SK-N-SH treated with all-trans-retinoic acid at 6 μM for 48 hours (cell line): ENCODE measurements at regions not wholly inside any gene's neighbourhood (a gene's known extent, or its start where the extent isn't known, plus 50 kb on each side); places are given as distances from the start of the nearest gene placed in this dataset.

ENCODE experiments used
- CSDC2 ChIP-seq: fragments of 250-450 bp; sonication (Bioruptor Pico); IDR thresholded peaks from 2 replicates; pipeline ENCODE4 v1.5.0; 2020; ENCODE audit warnings: mild to moderate bottlenecking, moderate library complexity
- GLIS3 ChIP-seq: fragments of 250-450 bp; sonication (Bioruptor Pico); IDR thresholded peaks from 2 replicates; pipeline ENCODE4 v1.5.0; 2020; ENCODE audit warnings: mild to moderate bottlenecking, moderate library complexity
- PATZ1 ChIP-seq: fragments of 250-450 bp; sonication (Bioruptor Pico); IDR thresholded peaks from 2 replicates; pipeline ENCODE4 v1.8.0; 2020; ENCODE audit warnings: mild to moderate bottlenecking, moderate library complexity, borderline replicate concordance
- PPARA ChIP-seq: fragments of 250-450 bp; sonication (Bioruptor Pico); IDR thresholded peaks from 2 replicates; pipeline ENCODE4 v1.5.0; 2020; ENCODE audit warnings: mild to moderate bottlenecking, borderline replicate concordance
- RARB ChIP-seq: fragments of 250-450 bp; sonication (Bioruptor Pico); IDR thresholded peaks from 2 replicates; pipeline ENCODE4 v1.8.0; 2021; ENCODE audit warnings: mild to moderate bottlenecking, moderate library complexity
- TSHZ2 ChIP-seq: fragments of 250-450 bp; sonication (Bioruptor Pico); IDR thresholded peaks from 2 replicates; pipeline ENCODE4 v1.5.0; 2020; ENCODE audit warnings: mild to moderate bottlenecking, moderate library complexity
- ZC3H10 ChIP-seq: fragments of 250-450 bp; sonication (Bioruptor Pico); IDR thresholded peaks from 2 replicates; pipeline ENCODE4 v1.5.1; 2021; ENCODE audit warnings: mild to moderate bottlenecking, moderate library complexity
- ZFP30 ChIP-seq: fragments of 450-650 bp; formaldehyde crosslinking; IDR thresholded peaks from 2 replicates; pipeline ENCODE4 v1.5.0; 2022; ENCODE audit warnings: mild to moderate bottlenecking, moderate library complexity
- ZNF565 ChIP-seq: fragments of 450-650 bp; formaldehyde crosslinking; conservative IDR thresholded peaks from 2 replicates; pipeline ENCODE4 v1.5.0; 2020; ENCODE audit warnings: low read depth, mild to moderate bottlenecking, moderate library complexity

DNA sequence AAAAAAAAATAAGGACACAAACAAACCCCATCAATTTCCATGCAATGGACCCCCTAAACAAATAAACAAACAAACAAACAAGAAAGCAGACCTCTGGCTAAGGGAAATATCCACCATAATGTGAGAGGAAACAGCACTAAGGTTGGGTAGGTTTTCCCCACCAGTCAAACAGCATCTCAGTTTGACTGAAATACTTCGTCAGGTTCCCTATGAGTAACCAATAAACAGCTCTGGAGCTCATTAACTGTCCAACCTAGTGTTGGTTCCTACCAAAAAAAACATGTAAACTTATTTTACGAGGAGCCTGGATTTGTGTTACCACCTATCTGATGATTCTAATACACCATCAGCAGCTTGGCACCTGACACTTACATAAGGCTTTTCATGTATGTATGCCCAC, 198.5 kb upstream of the TARS1 start:
- no peak for TF ChIP-seq PATZ1 (CRISPR knock-in tag)
- TF ChIP-seq ZNF565 (CRISPR knock-in tag) = no peak
- TF ChIP-seq GLIS3 = no peak
- no peak for TF ChIP-seq ZC3H10 (CRISPR knock-in tag)
- no peak for TF ChIP-seq TSHZ2 (CRISPR knock-in tag)
- TF ChIP-seq RARB (CRISPR knock-in tag) = no peak
- no peak for TF ChIP-seq CSDC2
- TF ChIP-seq ZFP30 (CRISPR knock-in tag) = no peak
- TF ChIP-seq PPARA = no peak
